Osteocyte (in vitro differentiated cells): ENCODE measurements at regions not wholly inside any gene's neighbourhood (a gene's known extent, or its start where the extent isn't known, plus 50 kb on each side); places are given as distances from the start of the nearest gene placed in this dataset.

Experiments used
- DNase-seq: peaks from one replicate; pipeline ENCODE4 v3.0.0; 2021; ENCODE audit warnings: mixed read lengths; ENCODE audit not compliant: unreplicated experiment; ENCODE audit errors: extremely low spot score
- H3K27ac Mint-ChIP-seq: one replicate; pipeline ENCODE4 v1.8.0; 2021; ENCODE audit warnings: mild to moderate bottlenecking, mixed read lengths; ENCODE audit not compliant: unreplicated experiment
- H3K27me3 Mint-ChIP-seq: one replicate; pipeline ENCODE4 v1.8.0; 2021; ENCODE audit warnings: mixed read lengths; ENCODE audit not compliant: unreplicated experiment
- H3K36me3 Mint-ChIP-seq: one replicate; pipeline ENCODE4 v1.8.0; 2021; ENCODE audit warnings: mixed read lengths; ENCODE audit not compliant: unreplicated experiment
- H3K4me1 Mint-ChIP-seq: one replicate; pipeline ENCODE4 v1.8.0; 2021; ENCODE audit warnings: mixed read lengths; ENCODE audit not compliant: unreplicated experiment
- H3K4me3 Mint-ChIP-seq: one replicate; pipeline ENCODE4 v1.8.0; 2021; ENCODE audit warnings: mild to moderate bottlenecking, moderate library complexity, mixed read lengths; ENCODE audit not compliant: unreplicated experiment
- H3K9me3 Mint-ChIP-seq: one replicate; pipeline ENCODE4 v1.8.0; 2021; ENCODE audit warnings: mixed read lengths; ENCODE audit not compliant: unreplicated experiment
- CTCF ChIP-seq: fragments of 200-600 bp; sonication (generic); IDR thresholded peaks from 2 replicates; pipeline ENCODE4 v1.5.0; 2021; ENCODE audit warnings: antibody characterized with exemption, mild to moderate bottlenecking, moderate library complexity

DNA sequence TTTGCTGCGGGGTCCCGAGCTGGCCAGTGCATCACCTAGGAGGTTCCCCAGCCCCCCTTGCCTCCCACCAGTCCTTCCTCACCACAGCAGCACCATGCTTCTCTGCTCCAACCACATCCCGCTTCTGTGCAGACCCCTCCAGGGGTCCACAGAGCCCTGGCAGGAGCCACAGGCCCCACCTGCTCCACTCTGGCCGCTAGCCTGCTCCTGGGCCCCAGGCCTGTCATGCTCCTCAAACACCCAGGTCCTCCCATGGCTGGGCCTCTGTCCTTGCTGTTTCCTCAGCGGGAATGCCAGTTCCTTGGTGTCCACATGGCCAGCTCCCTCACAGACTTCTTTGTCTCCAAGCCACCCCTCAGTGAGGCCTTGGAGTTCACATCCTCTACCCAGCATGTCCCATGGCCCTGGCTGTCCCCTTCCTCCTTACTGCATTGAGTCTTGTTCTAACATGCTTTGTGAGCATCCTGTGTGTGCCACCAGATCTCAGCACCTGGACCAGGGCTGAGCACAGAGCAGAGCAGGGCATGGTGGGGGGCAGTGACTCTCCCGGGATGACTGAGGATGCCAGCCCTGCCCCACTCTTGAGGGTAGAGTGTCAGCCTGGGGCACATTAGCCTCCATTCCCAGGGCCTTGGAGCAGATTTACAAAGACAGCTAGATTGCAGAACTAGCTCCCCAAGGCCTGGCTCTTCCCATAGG is 201.0 kb upstream of the HS6ST1 start:
- Mint-ChIP-seq H3K27me3 (no peaks in the 10 kb centered on the region), H3K4me1 (no peaks in the 10 kb centered on the region), H3K4me3 (no peak overlapping the region), H3K27ac (no peak overlapping the region), H3K36me3 (no peaks in the 10 kb centered on the region), H3K9me3 (peaks cover 8% of the 10 kb centered on the region)
- no peak for DNase-seq
- no peak for TF ChIP-seq CTCF

GRCh38 chr2:128520340-128520739 is 201.7 kb upstream of the HS6ST1 start:
- DNase-seq = no peak
- TF ChIP-seq CTCF = no peak
- Mint-ChIP-seq H3K4me3 (no peak overlapping the region), H3K27ac (no peak overlapping the region), H3K4me1 (peaks cover under 1% of the 10 kb centered on the region), H3K36me3 (no peaks in the 10 kb centered on the region), H3K27me3 (no peaks in the 10 kb centered on the region), H3K9me3 (peaks cover 8% of the 10 kb centered on the region)

DNA sequence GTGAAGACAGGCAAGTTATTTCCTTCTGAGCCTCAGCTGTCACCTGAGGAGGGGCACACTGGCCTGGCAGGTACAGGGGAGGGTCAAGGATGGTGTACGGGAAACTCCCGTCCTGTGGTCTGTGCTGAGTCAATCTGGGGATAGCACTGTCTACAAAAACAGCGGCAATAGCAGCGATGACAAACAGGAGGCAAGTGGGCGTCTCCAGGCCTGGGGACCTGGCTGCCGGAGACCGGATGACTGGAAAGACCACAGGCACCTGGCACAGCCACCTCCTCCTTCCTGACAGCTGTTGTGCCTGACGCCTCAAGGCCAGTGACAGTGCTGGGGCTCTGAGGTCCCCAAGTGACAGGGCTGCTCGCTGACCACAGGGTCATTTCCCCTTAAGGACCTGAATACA is 202.1 kb upstream of the HS6ST1 start:
- Mint-ChIP-seq H3K4me3 (no peak overlapping the region), H3K27ac (no peak overlapping the region), H3K36me3 (no peaks in the 10 kb centered on the region), H3K9me3 (peaks cover 8% of the 10 kb centered on the region), H3K4me1 (peaks cover 5% of the 10 kb centered on the region), H3K27me3 (no peaks in the 10 kb centered on the region)
- no peak for TF ChIP-seq CTCF
- no peak for DNase-seq

DNA sequence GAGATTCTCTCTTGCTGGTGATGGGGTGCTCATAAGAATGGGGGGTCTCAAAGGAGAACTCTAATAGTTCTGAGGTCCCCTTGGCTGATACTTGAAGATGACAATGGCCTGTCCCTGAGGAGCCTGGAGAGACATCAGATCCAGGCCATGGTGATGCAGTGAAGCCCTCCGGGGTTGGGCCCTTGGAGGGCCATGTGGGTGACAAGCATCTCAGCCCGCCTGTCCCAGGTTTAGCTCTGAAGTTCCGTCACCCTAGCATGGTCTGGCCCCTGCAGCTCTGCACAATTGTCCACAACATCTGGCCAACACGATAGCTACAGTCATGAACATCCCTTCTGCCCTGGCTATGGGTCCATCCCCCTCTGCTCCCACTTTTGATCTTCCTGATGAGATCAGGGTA is 202.8 kb upstream of the HS6ST1 start:
- Mint-ChIP-seq H3K27ac (no peak overlapping the region), H3K27me3 (no peaks in the 10 kb centered on the region), H3K4me1 (peaks cover 12% of the 10 kb centered on the region), H3K36me3 (no peaks in the 10 kb centered on the region), H3K4me3 (no peak overlapping the region), H3K9me3 (peaks cover 8% of the 10 kb centered on the region)
- DNase-seq = no peak
- no peak for TF ChIP-seq CTCF

- H3K9me3 Mint-ChIP-seq = peaks cover 8% of the 10 kb centered on the region
- peaks cover 19% of the 10 kb centered on the region for H3K4me1 Mint-ChIP-seq
- no peak overlapping the region for H3K27ac Mint-ChIP-seq
- no peak for DNase-seq
- H3K4me3 Mint-ChIP-seq = no peak overlapping the region
- no peaks in the 10 kb centered on the region for H3K36me3 Mint-ChIP-seq
- H3K27me3 Mint-ChIP-seq = no peaks in the 10 kb centered on the region
- no peak for TF ChIP-seq CTCF
These were observed 204.2 kb upstream of the HS6ST1 start for GRCh38 chr2:128522829-128523228.
